HepG2 (cell line): ENCODE measurements at regions not wholly inside any gene's neighbourhood (a gene's known extent, or its start where the extent isn't known, plus 50 kb on each side); places are given as distances from the start of the nearest gene placed in this dataset.

ENCODE experiments used
- ATAC-seq: fragments of 200-7000 bp; cut with Tn5 transposase; 3 replicates; pipeline ENCODE4 v1.9.1; 2020; ENCODE audit warnings: mild to moderate bottlenecking, moderate library complexity
- BruUV-seq: library from RNA; stranded (reverse); fragments of 400-500 nt; replicated peaks from 2 replicates; lab custom pipeline; 2021; lab: Mats Ljungman, UMichigan
- CTCF ChIA-PET: fragments of 300-600 bp; formaldehyde crosslinking; extraction: SDS; loops from one replicate; lab custom pipeline; 2021; ENCODE audit warnings: low total read pairs, inconsistent platforms, low intra/inter-chr PET ratio; lab: Yijun Ruan, JAX
- POLR2A ChIA-PET: fragments of 350-600 bp; sonication (Branson Sonifier 250); formaldehyde crosslinking; loops from one replicate; lab custom pipeline; 2020; ENCODE audit warnings: antibody characterized with exemption, inconsistent platforms; lab: Yijun Ruan, JAX
- DNase-seq: peaks from one replicate; pipeline ENCODE4 v3.0.0-alpha.2; 2015; ENCODE audit warnings: low spot score
- FAIRE-seq: peaks from 3 replicates; lab custom pipeline; 2011; peaks lifted over from hg19 to GRCh38; lab: Jason Lieb, UNC
- H2AFZ ChIP-seq: one replicate; pipeline ENCODE4 v1.6.1; 2011; ENCODE audit warnings: low read length, inconsistent platforms
- H3K27ac ChIP-seq: fragments of 300-600 bp; 3 replicates; pipeline ENCODE4 v1.8.0; 2011; ENCODE audit warnings: mixed run types, mild to moderate bottlenecking, mixed read lengths, low read length, inconsistent platforms; ENCODE audit not compliant: insufficient read depth; ENCODE audit errors: extremely low read length
- H3K27me3 ChIP-seq, 2 experiments: fragments of 200-600 bp in 1 of 2; 2 replicates in 1 of 2; 3 replicates in 1 of 2; pipeline versions ENCODE4 v1.6.0 to v1.8.0; 2011; ENCODE audit warnings: low read length in 2 of 2, mild to moderate bottlenecking in 2 of 2, moderate library complexity in 2 of 2, inconsistent platforms in 1 of 2; ENCODE audit not compliant: insufficient read depth in 2 of 2, control insufficient read depth in 1 of 2
- H3K36me3 ChIP-seq, 2 experiments: fragments of 200-600 bp in 1 of 2; replicated peaks in 1 of 2; 2 replicates in 1 of 2; 3 replicates in 1 of 2; pipeline versions ENCODE4 v1.5.1 to v1.8.0; 2011; ENCODE audit warnings: low read length in 2 of 2, inconsistent platforms in 1 of 2; ENCODE audit not compliant: insufficient read depth in 2 of 2, control insufficient read depth in 1 of 2
- H3K4me1 ChIP-seq: 2 replicates; pipeline ENCODE4 v1.5.1; 2012; ENCODE audit warnings: low read length, inconsistent platforms; ENCODE audit not compliant: insufficient read depth
- H3K4me2 ChIP-seq: 2 replicates; pipeline ENCODE4 v1.6.0; 2011; ENCODE audit warnings: low read depth, low read length, inconsistent platforms
- H3K4me3 ChIP-seq, 3 experiments: fragments of 200-600 bp in 1 of 3; sonication (generic), shearing (Covaris generic) in 1 of 3; replicated peaks in 1 of 3; 2 replicates each; pipeline ENCODE4 v1.5.1; 2011 to 2016; ENCODE audit warnings: low read length in 3 of 3, inconsistent platforms in 2 of 3, low read depth in 2 of 3, mild to moderate bottlenecking in 2 of 3, control low read depth in 1 of 3, mixed read lengths in 1 of 3; ENCODE audit not compliant: insufficient read depth in 1 of 3
- H3K79me2 ChIP-seq: one replicate; pipeline ENCODE4 v1.6.1; 2011; ENCODE audit warnings: low read length, inconsistent platforms; ENCODE audit not compliant: insufficient read depth
- H3K9ac ChIP-seq: 2 replicates; pipeline ENCODE4 v1.6.0; 2011; ENCODE audit warnings: mild to moderate bottlenecking, low read depth, low read length, inconsistent platforms; ENCODE audit not compliant: insufficient read depth
- H3K9me3 ChIP-seq: 2 replicates; pipeline ENCODE4 v1.5.1; 2012; ENCODE audit warnings: mild to moderate bottlenecking, low read length
- H4K20me1 ChIP-seq: 2 replicates; pipeline ENCODE4 v1.6.0; 2011; ENCODE audit warnings: inconsistent platforms, mild to moderate bottlenecking, low read length, moderate library complexity; ENCODE audit not compliant: insufficient read depth
- KIAA2018 ChIP-seq: sonication (generic); formaldehyde crosslinking; IDR thresholded peaks from 2 replicates; pipeline ENCODE4 v1.5.0; 2020; ENCODE audit warnings: mild to moderate bottlenecking, missing genetic modification reagents, borderline replicate concordance
- SNAPC5 ChIP-seq: sonication (generic); formaldehyde crosslinking; IDR thresholded peaks from 2 replicates; pipeline ENCODE4 v1.8.1; 2023; ENCODE audit warnings: mild to moderate bottlenecking, missing genetic modification reagents, borderline replicate concordance
- YEATS2 ChIP-seq: sonication (generic); formaldehyde crosslinking; IDR thresholded peaks from 2 replicates; pipeline ENCODE4 v1.4.0; 2020; ENCODE audit warnings: missing genetic modification reagents, borderline replicate concordance
- ZBTB43 ChIP-seq: sonication (generic); formaldehyde crosslinking; conservative IDR thresholded peaks from 2 replicates; pipeline ENCODE4 v1.4.0; 2020; ENCODE audit warnings: missing genetic modification reagents
- ZFP91 ChIP-seq: sonication (generic); formaldehyde crosslinking; IDR thresholded peaks from 2 replicates; pipeline ENCODE4 v1.9.0; 2022; ENCODE audit warnings: missing genetic modification reagents, mild to moderate bottlenecking, borderline replicate concordance
- ZGPAT ChIP-seq: IDR thresholded peaks from 2 replicates; pipeline ENCODE4 v1.6.1; 2016; ENCODE audit warnings: mild to moderate bottlenecking
- ZNF121 ChIP-seq: sonication (generic); formaldehyde crosslinking; IDR thresholded peaks from 2 replicates; pipeline ENCODE4 v1.5.0; 2020; ENCODE audit warnings: mild to moderate bottlenecking, missing genetic modification reagents
- ZNF484 ChIP-seq: sonication (generic); formaldehyde crosslinking; IDR thresholded peaks from 2 replicates; pipeline ENCODE4 v1.5.1; 2020; ENCODE audit warnings: mild to moderate bottlenecking, low read depth, missing genetic modification reagents, borderline replicate concordance
- ZNF614 ChIP-seq: IDR thresholded peaks from 2 replicates; pipeline ENCODE4 v1.6.1; 2018; ENCODE audit warnings: missing biosample characterization, missing genetic modification reagents, inconsistent platforms, borderline replicate concordance
- ZNF713 ChIP-seq: sonication (generic); formaldehyde crosslinking; IDR thresholded peaks from 2 replicates; pipeline ENCODE4 v1.4.0; 2020; ENCODE audit warnings: mild to moderate bottlenecking, missing genetic modification reagents
- WGBS: methylation state at CpG from one replicate; pipeline ENCODE4 v1.1.6; 2017; ENCODE audit warnings: low lambda C conversion rate; 5-methylcytosine and 5-hydroxymethylcytosine counted together
- in situ Hi-C: cut with HindIII; loops from 2 replicates; pipeline ENCODE4 v1.10.0; 2017; ENCODE audit warnings: low pct_unique_long_range_greater_than_20kb; ENCODE audit not compliant: extremely low pct_ligation_motif_present
- intact Hi-C: fragments of 100-400 bp; cut with micrococcal nuclease; formaldehyde crosslinking; loops from one replicate; pipeline ENCODE4 v1.10.0; 2022; ENCODE audit not compliant: unreplicated experiment

- TF ChIP-seq ZFP91 (CRISPR knock-in tag) (no peak), YEATS2 (CRISPR knock-in tag) (no peak), ZNF484 (CRISPR knock-in tag) (no peak), ZBTB43 (CRISPR knock-in tag) (no peak), SNAPC5 (CRISPR knock-in tag) (no peak), ZNF614 (no peak)
Measured at GRCh38 chr5:106646106-106646505, 1024.6 kb downstream of the EFNA5 start (continued).

GRCh38 chr5:106640511-106640910, 1030.2 kb downstream of the EFNA5 start:
- 0% methylated on average over 1 of the region's 1 CpG for WGBS
- intact Hi-C loops: no loop called here
- no peaks in the 10 kb centered on the region for H3K27me3 ChIP-seq
- H3K4me1 ChIP-seq: no peaks in the 10 kb centered on the region
- FAIRE-seq (no peak), DNase-seq (no peak), ATAC-seq (no peak)
- no peak overlapping the region for H3K27ac ChIP-seq
- no peak overlapping the region for H3K4me2 ChIP-seq
- in situ Hi-C loops: no loop called here
- CTCF ChIA-PET: no interaction called here
- POLR2A ChIA-PET: no interaction called here
- no peaks in the 10 kb centered on the region for H3K9me3 ChIP-seq
- H4K20me1 ChIP-seq: no peaks in the 10 kb centered on the region
- no peaks in the 10 kb centered on the region for H3K79me2 ChIP-seq
- BruUV-seq: no TSS peak
- H2AFZ ChIP-seq: no peak overlapping the region
- no peaks in the 10 kb centered on the region for H3K36me3 ChIP-seq
- no peak overlapping the region for H3K4me3 ChIP-seq
- H3K9ac ChIP-seq: no peak overlapping the region
- TF ChIP-seq KIAA2018 (no peak), ZNF121 (CRISPR knock-in tag) (no peak), ZNF713 (CRISPR knock-in tag) (no peak), ZGPAT (CRISPR knock-in tag) (no peak)
